Pancreas (tissue), 10 donors: ENCODE measurements at regions not wholly inside any gene's neighbourhood (a gene's known extent, or its start where the extent isn't known, plus 50 kb on each side); places are given as distances from the start of the nearest gene placed in this dataset.

Experiments used
- ATAC-seq, 4 donors: fragments of 200-7000 bp; cut with Tn5 transposase; one replicate each; pipeline versions ENCODE4 v1.8.0 to v1.9.1; 2020; ENCODE audit warnings: mild to moderate bottlenecking in 4 of 4, moderate library complexity in 4 of 4
- DNase-seq, 6 donors: peaks; one replicate each; pipeline ENCODE4 v3.0.0-alpha.2; 2020
- FAIRE-seq: peaks from 2 replicates; lab custom pipeline; 2012; peaks lifted over from hg19 to GRCh38; lab: Jason Lieb, UNC
- H3K27ac ChIP-seq, 4 donors: fragments of 200-600 bp; sonication (generic); 1 replicate in 3 of 4; 2 replicates in 1 of 4; pipeline versions ENCODE4 v1.5.0 to v1.8.0; 2020
- H3K27me3 ChIP-seq, 4 donors: fragments of 200-600 bp; one replicate each; pipeline ENCODE4 v1.8.0; 2021
- H3K36me3 ChIP-seq, 3 donors: fragments of 200-600 bp; sonication (generic) in 1 of 3; one replicate each; pipeline versions ENCODE4 v1.5.0 to v1.8.0; 2020 to 2021
- H3K4me1 ChIP-seq, 3 donors: fragments of 200-600 bp; one replicate each; pipeline ENCODE4 v1.8.0; 2021
- H3K4me3 ChIP-seq, 4 donors: fragments of 200-600 bp; sonication (generic) in 2 of 4; one replicate each; pipeline versions ENCODE4 v1.5.0 to v1.8.0; 2020 to 2021
- H3K9me3 ChIP-seq, 4 donors: fragments of 200-600 bp; one replicate each; pipeline ENCODE4 v1.8.0; 2021
- CTCF ChIP-seq, 4 donors: fragments of 200-600 bp; sonication (generic) in 3 of 4; IDR thresholded peaks; one replicate each; pipeline versions ENCODE4 v1.5.0 to v1.8.0; 2021; ENCODE audit warnings: antibody characterized with exemption in 4 of 4
- WGBS, 2 donors: extraction: QIAGEN DNeasy Blood & Tissue Kit; methylation state at CpG; one replicate each; pipeline ENCODE4 v1.1.7; 2013; 5-methylcytosine and 5-hydroxymethylcytosine counted together
- intact Hi-C, 3 donors: fragments of 100-400 bp; cut with DNase I; formaldehyde crosslinking; loops; one replicate each; pipeline versions ENCODE4 v1.11.1 to v1.14.2; 2022
- donor health status: healthy with polysubstance abuse.
- donor health status: DM: no; HTN: no; CAD: no; lungs with moderate emphysema.
- donor health status: DM: no; HTN: no; CAD: no.
- donor health status: control.
- donor health status: control.
- donor health status: Bipolar disorder and iron deficiency.
- donor health status: DM: yes; HTN: yes; CAD: no.
- donor health status: DM: no; HTN: no; CAD: no.
- donor health status: DM: no; HTN: no; CAD: no.
- donor health status: DM: yes; HTN: yes; CAD: no.

DNA sequence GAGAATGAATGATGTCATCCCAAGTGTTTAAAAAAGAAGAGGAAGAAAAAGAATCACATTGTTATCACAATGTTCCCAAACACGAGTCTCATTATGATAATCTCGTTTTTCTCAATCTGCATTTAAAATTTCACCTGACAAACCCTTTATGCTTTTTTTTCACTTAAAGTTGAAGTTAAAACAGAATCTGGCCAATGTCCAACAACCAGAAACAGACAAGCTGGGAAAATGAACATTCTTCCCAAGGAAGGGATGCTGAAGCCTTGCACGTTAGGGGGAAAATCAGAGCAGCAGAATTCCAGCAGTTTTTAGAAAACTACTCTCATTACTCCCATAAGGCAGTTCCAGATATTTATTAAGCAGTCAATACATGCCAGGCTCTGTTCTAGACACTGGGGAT lies 245.3 kb downstream of the TMEM182 start:
- no peak overlapping the region for H3K27ac ChIP-seq
- H3K9me3 ChIP-seq = no peaks in the 10 kb centered on the region
- no peak for ATAC-seq
- H3K36me3 ChIP-seq = no peaks in the 10 kb centered on the region
- no peak for DNase-seq
- no peaks in the 10 kb centered on the region for H3K4me1 ChIP-seq
- TF ChIP-seq CTCF (IDR thresholded peaks at IDR 0.05) = no peak
- WGBS, 2 donors = 56 to 60% methylated on average over 3 of the region's 3 CpGs
- FAIRE-seq = no peak
- intact Hi-C loops = no loop called here
- no peak overlapping the region for H3K4me3 ChIP-seq
- H3K27me3 ChIP-seq = no peaks in the 10 kb centered on the region

DNA sequence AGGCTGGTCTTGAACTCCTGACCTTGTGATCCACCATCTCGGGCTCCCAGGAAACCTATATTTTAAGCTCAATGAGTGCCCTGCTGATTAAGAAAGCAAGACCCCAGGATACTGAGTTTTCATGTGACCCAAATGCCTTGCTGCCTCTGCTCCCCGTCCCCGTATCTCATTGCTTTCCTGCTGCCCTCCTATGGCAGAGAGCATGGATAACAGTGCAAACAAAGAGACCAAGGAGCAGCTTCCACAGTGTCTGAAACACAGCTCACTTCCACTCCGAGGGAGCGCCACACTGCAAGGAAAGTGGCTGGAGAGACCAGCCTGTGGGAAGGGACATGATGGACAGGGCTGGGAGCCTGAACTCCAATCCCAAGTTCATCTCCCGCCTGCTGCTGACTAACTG lies 246.8 kb downstream of the TMEM182 start:
- no peak for ATAC-seq
- Histone ChIP-seq H3K27ac (no peak overlapping the region), H3K4me3 (no peak overlapping the region), H3K4me1 (no peaks in the 10 kb centered on the region), H3K9me3 (no peaks in the 10 kb centered on the region), H3K36me3 (no peaks in the 10 kb centered on the region), H3K27me3 (no peaks in the 10 kb centered on the region)
- no peak for TF ChIP-seq CTCF (IDR thresholded peaks at IDR 0.05)
- intact Hi-C loops = no loop called here
- DNase-seq = no peak
- no peak for FAIRE-seq
- 26 to 27% methylated on average over 6 of the region's 6 CpGs for WGBS, 2 donors

- no peak for TF ChIP-seq CTCF (IDR thresholded peaks at IDR 0.05)
- intact Hi-C loops = no loop called here
- Histone ChIP-seq H3K27ac (no peak overlapping the region), H3K36me3 (no peaks in the 10 kb centered on the region), H3K4me3 (no peak overlapping the region), H3K27me3 (no peaks in the 10 kb centered on the region), H3K4me1 (no peaks in the 10 kb centered on the region), H3K9me3 (no peaks in the 10 kb centered on the region)
- ATAC-seq (no peak), DNase-seq (no peak), FAIRE-seq (no peak)
- 52 to 61% methylated on average over 5 of the region's 5 CpGs for WGBS, 2 donors
Measured at GRCh38 chr2:103009871-103010270, 248.0 kb downstream of the TMEM182 start.

GRCh38 chr2:103010306-103010705 lies 248.5 kb downstream of the TMEM182 start:
- no peak for DNase-seq
- ATAC-seq = no peak
- no peaks in the 10 kb centered on the region for H3K36me3 ChIP-seq
- H3K9me3 ChIP-seq = no peaks in the 10 kb centered on the region
- H3K4me1 ChIP-seq = no peaks in the 10 kb centered on the region
- FAIRE-seq = no peak
- H3K27ac ChIP-seq = no peak overlapping the region
- 60 to 66% methylated on average over 6 of the region's 6 CpGs for WGBS, 2 donors
- intact Hi-C loops = no loop called here
- H3K4me3 ChIP-seq = no peak overlapping the region
- TF ChIP-seq CTCF (IDR thresholded peaks at IDR 0.05) = no peak
- H3K27me3 ChIP-seq = no peaks in the 10 kb centered on the region

GRCh38 chr2:103010751-103011150 lies 248.9 kb downstream of the TMEM182 start:
- Histone ChIP-seq H3K36me3 (no peaks in the 10 kb centered on the region), H3K9me3 (no peaks in the 10 kb centered on the region), H3K4me3 (no peak overlapping the region), H3K27me3 (no peaks in the 10 kb centered on the region), H3K27ac (no peak overlapping the region), H3K4me1 (no peaks in the 10 kb centered on the region)
- 60 to 71% methylated on average over 10 of the region's 10 CpGs for WGBS, 2 donors
- DNase-seq (no peak), ATAC-seq (no peak), FAIRE-seq (no peak)
- intact Hi-C loops = no loop called here
- no peak for TF ChIP-seq CTCF (IDR thresholded peaks at IDR 0.05)
